ENCODE measurements at regions not wholly inside any gene's neighbourhood (a gene's known extent, or its start where the extent isn't known, plus 50 kb on each side); places are given as distances from the start of the nearest gene placed in this dataset.
"Not testable (repeated sequence)": the region's sequence is repeated elsewhere in the genome, so short reads cannot be mapped to it uniquely, and the experiment has no call there.

GRCh38 chr9:22649384-22649783 is 202.8 kb downstream of the DMRTA1 start:
- H3K36me3 ChIP-seq (ENCODE audit: control insufficient read depth, insufficient read depth, low read length) = no peaks in the 10 kb centered on the region
- no peak overlapping the region for H3K27ac ChIP-seq (ENCODE audit: low read depth, low read length, severe bottlenecking)
- no peaks in the 10 kb centered on the region for H3K9me3 ChIP-seq (ENCODE audit: control insufficient read depth, low read length)
- no peaks in the 10 kb centered on the region for H3K4me1 ChIP-seq (ENCODE audit: control insufficient read depth, insufficient read depth, low read length, poor library complexity, severe bottlenecking)
- H3K4me3 ChIP-seq (ENCODE audit: extremely low read depth, insufficient read depth, low read length, poor library complexity, severe bottlenecking) = no peak overlapping the region
- WGBS, 2 experiments (ENCODE audit: insufficient coverage in 2 of 2) = 78 to 100% methylated on average over 1 to 2 of the region's 2 CpGs

GRCh38 chr9:22650145-22650544 is 203.5 kb downstream of the DMRTA1 start:
- Histone ChIP-seq H3K36me3 (ENCODE audit: control insufficient read depth, insufficient read depth, low read length) (no peaks in the 10 kb centered on the region), H3K4me3 (ENCODE audit: extremely low read depth, insufficient read depth, low read length, poor library complexity, severe bottlenecking) (no peak overlapping the region)
- 89 to 100% methylated on average over 1 to 2 of the region's 3 CpGs for WGBS, 2 experiments (ENCODE audit: insufficient coverage in 2 of 2)

DNA sequence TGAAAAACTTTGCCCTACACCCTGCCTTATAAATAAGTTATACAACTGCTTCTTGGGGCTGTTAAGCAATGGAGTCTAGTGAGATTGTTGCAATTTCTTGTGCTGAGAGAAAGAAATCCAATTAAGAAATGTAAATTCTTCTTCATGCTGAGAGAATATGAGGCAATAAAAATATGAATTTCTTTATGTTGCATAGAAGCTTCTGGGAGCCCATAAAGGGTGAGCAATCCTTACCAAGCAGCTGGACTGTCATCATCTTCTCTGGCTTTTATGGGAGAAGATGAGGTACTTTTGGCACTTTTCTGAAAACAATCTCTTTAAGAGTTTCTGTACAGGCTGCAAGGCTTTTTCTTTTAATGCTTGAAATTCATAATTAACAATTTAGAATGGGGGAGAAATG is 204.3 kb downstream of the DMRTA1 start:
- H3K4me1 ChIP-seq (ENCODE audit: control insufficient read depth, insufficient read depth, low read length, poor library complexity, severe bottlenecking) = no peaks in the 10 kb centered on the region

More at GRCh38 chr9:22650145-22650544, 203.5 kb downstream of the DMRTA1 start:
- Histone ChIP-seq H3K9me3 (ENCODE audit: control insufficient read depth, low read length) (no peaks in the 10 kb centered on the region), H3K27ac (ENCODE audit: low read depth, low read length, severe bottlenecking) (no peak overlapping the region), H3K4me1 (ENCODE audit: control insufficient read depth, insufficient read depth, low read length, poor library complexity, severe bottlenecking) (no peaks in the 10 kb centered on the region)

DNA sequence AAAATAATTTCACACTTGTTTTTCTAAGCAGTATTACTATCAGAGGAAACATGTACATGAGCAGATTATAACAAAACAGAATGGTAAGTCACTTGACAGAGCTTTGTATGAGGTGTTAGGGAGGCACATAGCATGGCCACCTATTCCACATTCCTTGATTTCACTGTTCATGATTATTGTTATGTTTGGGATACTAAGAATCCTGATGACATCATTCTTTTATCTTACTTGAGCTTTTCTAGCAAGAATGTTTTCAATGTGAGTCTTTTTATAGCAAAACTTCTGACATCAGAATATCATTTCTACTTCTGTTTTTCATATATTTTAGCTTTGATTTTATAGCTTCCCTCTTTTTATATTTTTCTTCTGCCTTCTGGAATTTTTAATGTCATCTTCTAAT is 208.2 kb downstream of the DMRTA1 start:
- Histone ChIP-seq H3K4me1 (ENCODE audit: control insufficient read depth, insufficient read depth, low read length, poor library complexity, severe bottlenecking) (no peaks in the 10 kb centered on the region), H3K27ac (ENCODE audit: low read depth, low read length, severe bottlenecking) (no peak overlapping the region), H3K9me3 (ENCODE audit: control insufficient read depth, low read length) (no peaks in the 10 kb centered on the region), H3K4me3 (ENCODE audit: extremely low read depth, insufficient read depth, low read length, poor library complexity, severe bottlenecking) (no peak overlapping the region), H3K36me3 (ENCODE audit: control insufficient read depth, insufficient read depth, low read length) (no peaks in the 10 kb centered on the region)

More for the DNA sequence above, 204.3 kb downstream of the DMRTA1 start:
- Histone ChIP-seq H3K36me3 (ENCODE audit: control insufficient read depth, insufficient read depth, low read length) (no peaks in the 10 kb centered on the region), H3K9me3 (ENCODE audit: control insufficient read depth, low read length) (no peaks in the 10 kb centered on the region), H3K27ac (ENCODE audit: low read depth, low read length, severe bottlenecking) (no peak overlapping the region), H3K4me3 (ENCODE audit: extremely low read depth, insufficient read depth, low read length, poor library complexity, severe bottlenecking) (no peak overlapping the region)

GRCh38 chr9:22657713-22658112 is 211.1 kb downstream of the DMRTA1 start:
- no peak overlapping the region for H3K4me3 ChIP-seq (ENCODE audit: extremely low read depth, insufficient read depth, low read length, poor library complexity, severe bottlenecking)

DNA sequence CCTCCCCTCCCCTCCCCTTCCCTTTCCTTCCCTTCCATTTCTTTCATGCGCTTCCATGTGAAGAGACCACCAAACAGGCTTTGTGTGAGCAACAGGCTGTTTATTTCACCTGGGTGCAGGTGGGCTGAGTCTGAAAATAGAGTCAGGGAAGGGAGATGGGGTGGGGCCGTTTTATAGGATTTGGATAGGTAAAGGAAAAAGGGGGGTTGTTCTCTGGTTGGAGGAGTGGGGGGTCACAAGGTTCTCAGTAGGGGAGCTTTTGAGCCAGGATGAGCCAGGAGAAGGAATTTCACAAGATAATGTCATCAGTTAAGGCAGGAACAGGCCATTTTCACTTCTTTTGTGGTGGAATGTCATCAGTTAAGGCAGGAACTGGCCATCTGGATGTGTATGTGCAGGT is 211.9 kb downstream of the DMRTA1 start:
- not testable (repeated sequence) for H3K4me1 ChIP-seq (ENCODE audit: control insufficient read depth, insufficient read depth, low read length, poor library complexity, severe bottlenecking); H3K27ac ChIP-seq (ENCODE audit: low read depth, low read length, severe bottlenecking)
- no CpG with 5 or more reads among the region's 2 CpGs for WGBS, 2 experiments (ENCODE audit: insufficient coverage in 2 of 2)

More at GRCh38 chr9:22657713-22658112, 211.1 kb downstream of the DMRTA1 start:
- WGBS, 2 experiments (ENCODE audit: insufficient coverage in 2 of 2) = no CpG with 5 or more reads among the region's 1 CpG
- no peaks in the 10 kb centered on the region for H3K9me3 ChIP-seq (ENCODE audit: control insufficient read depth, low read length)
- H3K27ac ChIP-seq (ENCODE audit: low read depth, low read length, severe bottlenecking) = no peak overlapping the region
- H3K4me1 ChIP-seq (ENCODE audit: control insufficient read depth, insufficient read depth, low read length, poor library complexity, severe bottlenecking) = no peaks in the 10 kb centered on the region
- no peaks in the 10 kb centered on the region for H3K36me3 ChIP-seq (ENCODE audit: control insufficient read depth, insufficient read depth, low read length)

DNA sequence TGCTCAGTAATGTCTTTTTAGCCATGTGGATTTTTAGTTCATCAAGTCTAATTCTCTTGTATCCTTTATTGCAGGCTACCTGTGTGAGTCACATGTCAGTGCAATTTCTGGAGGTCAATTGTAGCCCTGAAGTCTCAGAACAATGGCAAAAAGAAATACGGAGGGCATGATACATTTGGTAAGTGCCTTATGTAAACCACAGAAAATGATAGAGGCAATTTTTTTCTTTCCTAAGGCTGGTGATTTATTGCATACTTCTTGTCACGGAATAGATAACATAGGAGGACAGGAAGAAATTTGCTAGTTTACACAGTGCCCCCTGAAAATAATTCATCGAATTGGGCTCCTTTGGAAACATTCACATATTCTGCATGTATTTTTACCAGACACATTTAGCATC is 235.9 kb downstream of the DMRTA1 start:
- WGBS, 2 experiments (ENCODE audit: insufficient coverage in 2 of 2) = 88 to 100% methylated on average over 2 to 3 of the region's 3 CpGs
- no peak overlapping the region for H3K4me3 ChIP-seq (ENCODE audit: extremely low read depth, insufficient read depth, low read length, poor library complexity, severe bottlenecking)

More for the DNA sequence above, 211.9 kb downstream of the DMRTA1 start:
- not testable (repeated sequence) for H3K9me3 ChIP-seq (ENCODE audit: control insufficient read depth, low read length); H3K36me3 ChIP-seq (ENCODE audit: control insufficient read depth, insufficient read depth, low read length); H3K4me3 ChIP-seq (ENCODE audit: extremely low read depth, insufficient read depth, low read length, poor library complexity, severe bottlenecking)

GRCh38 chr9:22682961-22683699 is 236.5 kb downstream of the DMRTA1 start:
- Histone ChIP-seq H3K4me1 (ENCODE audit: control insufficient read depth, insufficient read depth, low read length, poor library complexity, severe bottlenecking) (peaks cover 32% of the 10 kb centered on the region), H3K4me3 (ENCODE audit: extremely low read depth, insufficient read depth, low read length, poor library complexity, severe bottlenecking) (no peak overlapping the region), H3K9me3 (ENCODE audit: control insufficient read depth, low read length) (no peaks in the 10 kb centered on the region), H3K36me3 (ENCODE audit: control insufficient read depth, insufficient read depth, low read length) (no peaks in the 10 kb centered on the region), H3K27ac (ENCODE audit: low read depth, low read length, severe bottlenecking) (peak overlapping the region; percentile 81)
- 80 to 100% methylated on average over 1 to 2 of the region's 4 CpGs for WGBS, 2 experiments (ENCODE audit: insufficient coverage in 2 of 2)

More for the DNA sequence above, 235.9 kb downstream of the DMRTA1 start:
- Histone ChIP-seq H3K36me3 (ENCODE audit: control insufficient read depth, insufficient read depth, low read length) (no peaks in the 10 kb centered on the region), H3K27ac (ENCODE audit: low read depth, low read length, severe bottlenecking) (peak overlapping the region; percentile 81), H3K4me1 (ENCODE audit: control insufficient read depth, insufficient read depth, low read length, poor library complexity, severe bottlenecking) (peaks cover 32% of the 10 kb centered on the region), H3K9me3 (ENCODE audit: control insufficient read depth, low read length) (no peaks in the 10 kb centered on the region)

GRCh38 chr9:22683700-22684075 is 237.1 kb downstream of the DMRTA1 start:
- no peaks in the 10 kb centered on the region for H3K36me3 ChIP-seq (ENCODE audit: control insufficient read depth, insufficient read depth, low read length)
- H3K4me3 ChIP-seq (ENCODE audit: extremely low read depth, insufficient read depth, low read length, poor library complexity, severe bottlenecking) = no peak overlapping the region
- WGBS, 2 experiments (ENCODE audit: insufficient coverage in 2 of 2) = 54 to 60% methylated on average over 1 of the region's 2 CpGs
- H3K27ac ChIP-seq (ENCODE audit: low read depth, low read length, severe bottlenecking) = peak overlapping the region; percentile 81
- no peaks in the 10 kb centered on the region for H3K9me3 ChIP-seq (ENCODE audit: control insufficient read depth, low read length)
- peaks cover 32% of the 10 kb centered on the region for H3K4me1 ChIP-seq (ENCODE audit: control insufficient read depth, insufficient read depth, low read length, poor library complexity, severe bottlenecking)

- Histone ChIP-seq H3K36me3 (ENCODE audit: control insufficient read depth, insufficient read depth, low read length) (no peaks in the 10 kb centered on the region), H3K4me1 (ENCODE audit: control insufficient read depth, insufficient read depth, low read length, poor library complexity, severe bottlenecking) (no peaks in the 10 kb centered on the region), H3K27ac (ENCODE audit: low read depth, low read length, severe bottlenecking) (no peak overlapping the region), H3K9me3 (ENCODE audit: control insufficient read depth, low read length) (no peaks in the 10 kb centered on the region), H3K4me3 (ENCODE audit: extremely low read depth, insufficient read depth, low read length, poor library complexity, severe bottlenecking) (no peak overlapping the region)
- 73 to 88% methylated on average over 2 of the region's 2 CpGs for WGBS, 2 experiments (ENCODE audit: insufficient coverage in 2 of 2)
These were observed 246.5 kb downstream of the DMRTA1 start for GRCh38 chr9:22693156-22693555.

DNA sequence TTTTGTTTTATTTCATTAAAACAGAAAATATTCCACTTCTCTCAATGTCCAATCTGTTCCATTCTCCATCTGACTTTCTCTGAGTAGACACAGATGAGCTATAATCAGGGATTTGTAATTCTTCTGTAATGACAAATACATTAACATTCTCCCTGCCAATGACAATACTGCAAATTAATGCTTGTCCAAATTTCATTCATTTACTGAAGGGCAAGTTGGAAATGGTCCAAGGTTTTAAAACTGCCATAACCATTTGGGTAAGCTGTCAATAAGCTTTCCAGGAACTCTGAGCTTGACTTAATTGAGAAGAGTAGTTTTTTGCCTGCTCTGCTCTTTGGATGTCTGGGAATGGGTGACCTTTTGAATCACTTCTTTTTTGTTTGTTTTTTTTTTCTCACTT is 253.5 kb downstream of the DMRTA1 start:
- Histone ChIP-seq H3K27ac (ENCODE audit: low read depth, low read length, severe bottlenecking) (no peak overlapping the region), H3K4me3 (ENCODE audit: extremely low read depth, insufficient read depth, low read length, poor library complexity, severe bottlenecking) (no peak overlapping the region), H3K36me3 (ENCODE audit: control insufficient read depth, insufficient read depth, low read length) (no peaks in the 10 kb centered on the region), H3K4me1 (ENCODE audit: control insufficient read depth, insufficient read depth, low read length, poor library complexity, severe bottlenecking) (no peaks in the 10 kb centered on the region), H3K9me3 (ENCODE audit: control insufficient read depth, low read length) (no peaks in the 10 kb centered on the region)
